ENCODE measurements at regions not wholly inside any gene's neighbourhood (a gene's known extent, or its start where the extent isn't known, plus 50 kb on each side); places are given as distances from the start of the nearest gene placed in this dataset.

DNA sequence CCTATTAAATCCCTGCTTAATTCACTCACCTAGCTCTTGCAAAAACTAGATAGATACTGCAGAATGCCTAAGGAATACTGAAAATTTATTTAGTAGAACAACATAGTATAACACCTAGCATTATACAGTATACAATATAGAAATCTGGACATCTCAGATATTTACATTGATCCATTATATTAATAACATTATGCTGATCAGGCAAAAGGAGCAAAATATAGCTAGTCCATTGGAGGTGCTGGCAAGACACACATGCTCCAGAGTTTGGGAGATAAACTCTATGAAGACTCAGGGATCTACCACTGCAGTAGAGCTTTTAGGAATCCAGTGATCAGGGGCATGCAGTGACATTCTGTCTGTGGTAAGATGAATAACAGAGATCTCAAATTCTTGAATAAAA, 357.6 kb downstream of the TBC1D4 start:
- no peak for DNase-seq

DNA sequence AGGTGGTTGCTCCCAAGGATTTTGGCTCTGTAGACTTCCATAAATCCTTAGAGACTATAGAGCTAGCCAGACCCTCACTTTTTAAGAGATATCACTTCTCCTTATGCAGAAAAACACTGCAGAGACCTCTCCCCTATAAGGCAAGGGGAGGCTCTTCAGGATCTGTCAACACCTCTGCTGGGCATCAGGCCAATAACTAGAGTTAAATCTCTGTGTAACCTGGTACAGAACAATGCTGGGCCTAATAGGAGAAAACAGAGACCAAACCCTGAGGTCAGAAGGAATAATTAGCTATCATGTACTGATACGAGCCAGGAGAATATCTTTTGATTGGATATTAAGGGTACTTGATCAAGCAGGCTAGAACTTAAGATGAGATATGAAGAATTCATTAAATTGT, 358.5 kb downstream of the TBC1D4 start:
- DNase-seq: no peak

DNA sequence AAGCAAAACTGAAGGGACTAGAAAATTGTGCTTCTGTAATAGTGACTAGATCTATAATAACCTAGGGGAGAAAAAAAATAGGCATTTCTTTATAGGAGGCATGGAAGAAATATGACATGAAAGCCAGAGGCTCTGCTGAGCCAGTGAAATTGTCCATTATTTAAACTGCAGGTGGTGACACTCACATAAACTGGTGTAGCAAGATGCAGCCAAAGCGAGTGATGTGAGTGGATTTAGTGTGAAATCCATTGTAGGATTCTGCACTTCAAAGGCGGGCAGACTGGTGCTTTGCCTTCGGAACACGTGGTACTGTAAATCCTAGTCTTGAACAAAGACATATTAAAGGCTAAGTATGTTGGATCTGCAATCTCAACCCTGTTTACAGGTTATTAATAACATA, 361.9 kb downstream of the TBC1D4 start:
- no peak for DNase-seq

DNA sequence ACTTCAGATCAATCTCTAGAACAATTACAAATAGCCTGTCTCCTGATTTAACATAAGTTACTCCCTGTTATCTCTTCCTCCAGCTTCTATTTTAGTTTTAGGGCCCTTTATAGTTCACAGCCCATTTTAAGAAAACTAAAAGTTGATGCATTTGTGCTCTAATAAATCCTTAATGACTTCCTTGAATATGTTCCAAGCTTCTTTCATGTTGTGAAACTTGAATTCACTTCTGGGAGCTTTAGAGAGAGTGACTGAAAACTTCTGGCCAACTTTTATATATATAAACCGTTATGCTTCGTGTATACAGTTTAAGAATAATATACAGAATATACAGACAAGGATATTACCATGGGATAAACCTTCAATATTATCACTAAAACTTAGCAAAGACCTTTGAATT, 366.8 kb downstream of the TBC1D4 start:
- DNase-seq: no peak

DNA sequence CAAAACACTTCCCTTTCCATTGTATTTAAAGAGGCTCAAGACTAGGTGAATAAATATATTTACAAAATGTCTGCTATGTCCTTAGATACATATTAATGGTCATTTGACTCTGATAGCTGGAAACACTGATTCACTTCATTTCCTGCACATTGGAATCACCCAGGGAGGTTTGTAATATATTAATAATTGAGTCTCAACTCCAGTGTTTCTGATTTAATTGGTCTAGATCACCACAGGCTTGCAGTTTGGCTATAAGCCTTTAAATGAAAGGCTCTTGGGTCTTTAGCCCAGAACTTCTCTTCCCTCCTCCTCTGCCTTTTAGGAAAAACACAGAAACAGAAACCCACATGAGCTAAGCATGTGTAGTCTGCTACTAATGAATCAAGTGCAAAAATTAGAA, 378.0 kb downstream of the TBC1D4 start:
- no peak for DNase-seq

DNA sequence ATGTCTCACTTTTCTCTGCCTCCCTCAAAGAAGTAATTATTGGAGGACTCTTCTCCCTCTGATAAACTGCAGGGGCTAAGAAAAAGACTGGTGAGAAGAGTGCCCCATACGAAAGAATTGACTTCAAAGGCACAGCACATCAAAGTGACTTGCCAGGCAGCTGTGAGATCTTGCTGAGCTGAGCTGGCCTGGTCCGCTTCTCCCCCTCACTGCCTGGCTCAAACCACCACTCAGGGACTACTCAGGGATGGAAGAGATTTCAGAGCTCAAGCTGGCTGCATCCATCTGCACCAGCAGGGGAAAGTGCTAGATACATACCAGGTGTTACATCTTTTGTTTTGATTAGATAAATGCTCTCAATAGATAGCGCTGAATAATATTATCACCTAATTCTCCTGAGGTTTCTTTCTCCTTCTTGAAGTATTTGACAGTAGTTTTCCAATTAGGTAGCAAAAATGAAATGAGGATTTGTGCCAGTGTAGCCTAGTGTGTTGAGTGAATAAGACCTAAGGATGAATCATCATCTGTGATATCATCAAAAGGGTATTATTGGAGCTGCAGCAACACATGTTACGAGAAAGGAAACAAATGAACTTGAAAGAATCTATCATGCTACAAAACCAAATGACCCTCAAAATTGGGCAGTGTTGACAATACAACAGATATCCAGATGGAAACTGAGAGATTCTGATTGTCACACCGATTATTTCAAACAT, 379.8 kb downstream of the TBC1D4 start:
- DNase-seq: no peak

DNA sequence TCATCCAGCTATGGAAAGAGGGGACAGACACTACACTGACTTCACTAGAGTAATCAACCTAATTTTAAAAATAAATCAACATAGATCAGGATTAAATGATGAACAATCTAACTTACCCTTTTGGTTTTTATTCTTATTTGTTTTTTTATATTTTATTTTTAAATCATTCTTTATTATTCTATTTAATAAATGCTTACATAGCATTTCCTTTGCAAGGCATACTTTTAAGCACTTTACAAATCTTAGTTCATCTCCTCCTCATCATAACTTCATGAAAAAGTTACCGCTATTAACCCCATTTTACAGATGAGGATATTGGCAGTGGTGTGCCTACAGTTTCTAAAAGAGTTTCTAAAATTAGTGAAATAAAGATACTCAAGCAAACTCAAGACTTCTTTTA, 380.6 kb downstream of the TBC1D4 start:
- DNase-seq: no peak

DNA sequence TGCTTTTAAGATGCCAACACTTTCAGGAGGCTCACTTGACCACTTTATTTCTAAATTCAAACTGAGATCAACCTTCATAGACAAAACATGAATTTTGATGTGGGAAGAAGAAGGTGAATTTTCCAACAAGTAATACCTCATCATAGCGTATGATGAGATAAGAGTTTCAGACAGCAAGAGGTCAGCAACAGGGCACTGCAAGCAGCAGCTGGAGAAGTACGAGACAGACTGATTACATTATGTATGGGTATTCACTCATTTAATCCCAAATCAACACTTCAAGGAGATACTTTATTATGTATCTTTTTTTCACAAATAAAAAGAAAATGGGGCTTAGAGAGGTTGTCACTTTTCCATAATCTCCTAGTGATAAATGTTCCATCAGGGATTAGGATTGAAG, 389.8 kb downstream of the TBC1D4 start:
- DNase-seq: no peak

DNA sequence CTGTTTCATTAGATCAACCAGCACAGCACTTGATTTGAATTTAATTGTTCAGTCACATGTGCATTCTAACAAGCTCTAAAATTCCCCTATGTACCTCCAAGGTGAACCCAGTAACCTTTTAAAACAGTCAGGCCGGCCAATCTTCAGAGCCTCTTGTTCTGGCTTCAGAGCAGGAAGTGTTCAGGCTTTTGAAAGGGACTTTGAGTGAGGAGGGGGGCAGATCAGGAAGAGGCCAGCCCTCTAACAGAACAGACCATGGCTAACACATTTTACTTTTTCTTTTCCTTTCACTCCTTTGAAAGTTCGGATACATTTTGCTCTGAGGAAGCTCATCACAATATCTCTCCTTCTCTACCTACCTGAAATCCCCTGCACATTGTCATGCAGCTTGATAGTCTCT, 390.3 kb downstream of the TBC1D4 start:
- no peak for DNase-seq

DNA sequence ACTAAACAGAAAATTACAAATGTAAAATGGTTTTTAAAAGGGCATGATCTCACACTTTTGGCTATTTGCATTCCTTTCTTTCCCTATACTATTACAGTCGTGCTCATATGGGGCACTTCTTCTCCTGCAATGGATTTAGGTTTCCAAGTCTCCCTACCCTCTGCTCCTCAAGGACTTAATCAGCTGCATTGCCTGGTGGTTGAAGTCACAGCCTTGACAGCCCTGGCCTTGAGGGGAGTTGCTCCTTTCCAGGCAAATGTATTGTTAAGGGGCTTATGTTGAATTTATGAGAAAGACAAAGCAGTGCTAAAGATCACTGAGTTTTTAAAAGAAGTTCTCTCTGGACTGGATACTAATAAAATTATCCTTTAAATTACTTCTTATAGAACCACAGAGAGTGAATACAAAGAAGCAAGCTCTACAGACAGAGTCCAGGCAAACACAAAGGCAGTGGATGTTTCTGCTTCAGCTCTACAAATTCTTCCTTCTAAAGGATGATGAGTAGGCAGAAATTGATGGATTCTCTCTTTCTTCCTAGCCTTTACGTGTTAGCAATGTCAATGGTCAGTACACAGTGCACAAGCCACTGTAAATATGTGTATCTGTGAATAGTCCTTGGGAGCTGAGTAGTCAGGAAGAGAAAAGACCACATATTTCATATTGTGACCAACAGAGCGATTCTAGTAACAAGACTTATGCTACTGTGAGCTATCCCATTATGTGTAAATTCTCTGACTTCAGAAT, 390.9 kb downstream of the TBC1D4 start:
- no peak for DNase-seq

DNA sequence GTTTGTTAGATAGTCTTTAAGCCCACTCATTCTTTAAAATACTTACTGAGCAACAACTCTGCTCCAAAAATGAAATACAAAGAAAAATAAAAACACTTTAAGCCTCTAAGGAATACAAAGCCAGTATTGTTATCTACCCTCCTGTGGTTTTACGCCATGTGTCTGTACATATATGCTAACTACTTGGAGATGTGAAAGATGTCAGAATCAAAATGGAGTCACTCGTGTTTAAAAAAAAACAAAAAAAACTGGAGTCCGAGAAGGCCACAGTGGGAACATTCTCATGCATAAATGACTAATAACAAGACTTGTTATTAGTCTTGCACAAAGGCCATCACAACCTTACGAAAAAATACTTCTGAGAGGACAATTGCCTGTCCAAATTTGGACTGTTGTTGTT, 393.1 kb downstream of the TBC1D4 start:
- no peak for DNase-seq

DNA sequence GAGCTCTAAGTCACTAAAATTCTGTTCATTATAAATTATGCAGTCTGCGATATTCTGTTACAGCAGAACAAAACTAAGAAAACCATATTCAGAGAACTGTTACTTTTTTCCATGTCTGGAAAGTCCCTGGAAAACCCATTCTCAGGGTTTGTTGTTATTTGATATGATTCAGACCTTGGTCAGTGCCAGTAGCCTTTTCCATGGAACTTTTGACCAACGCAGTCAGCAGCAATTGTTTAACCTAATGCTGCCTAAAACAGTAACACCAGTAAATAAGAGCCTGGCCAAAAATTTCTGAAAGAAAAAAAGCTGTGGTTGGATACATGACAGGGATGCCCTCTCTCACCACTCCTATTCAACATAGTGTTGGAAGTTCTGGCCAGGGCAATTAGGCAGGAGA, 402.7 kb downstream of the TBC1D4 start:
- DNase-seq: no peak

DNA sequence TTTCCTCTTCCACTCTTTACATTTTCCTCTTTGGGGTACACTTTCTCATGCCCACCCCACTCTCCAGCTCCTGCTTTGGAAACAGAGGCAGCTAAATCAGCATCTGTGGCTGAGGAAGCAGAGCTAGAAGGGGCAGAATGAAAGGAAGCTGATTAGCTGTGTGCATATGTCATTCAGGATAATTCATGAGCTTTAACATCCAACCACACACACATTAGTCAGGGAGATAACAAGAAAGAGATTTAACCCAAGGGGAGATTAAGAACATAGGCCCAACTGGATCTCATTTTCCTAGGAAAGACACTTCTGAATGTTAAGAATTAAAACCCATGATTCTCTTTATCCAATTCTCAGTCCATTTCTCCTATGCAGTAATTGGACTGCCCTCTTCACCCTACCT, 405.5 kb downstream of the TBC1D4 start:
- no peak for DNase-seq

DNA sequence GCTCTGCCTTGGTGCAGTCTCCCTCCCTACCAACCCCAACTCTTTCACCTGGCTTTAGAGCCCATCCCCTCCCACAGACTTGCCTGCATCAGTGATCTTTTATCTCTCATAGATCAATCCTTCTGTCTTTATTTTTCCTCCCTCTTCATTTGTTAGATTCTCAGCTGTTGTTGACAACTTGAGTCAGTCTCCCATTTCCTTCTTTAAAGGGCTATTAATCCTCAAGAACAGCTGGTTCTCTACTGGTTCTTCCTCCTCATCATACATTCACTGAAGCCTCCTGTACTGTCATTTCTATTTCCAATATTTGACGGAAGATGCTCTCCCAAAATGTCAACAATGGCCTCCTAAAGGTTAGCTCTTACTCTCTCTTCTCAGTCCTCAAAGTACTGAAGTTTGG, 408.2 kb downstream of the TBC1D4 start:
- peak; percentile 63 for DNase-seq

DNA sequence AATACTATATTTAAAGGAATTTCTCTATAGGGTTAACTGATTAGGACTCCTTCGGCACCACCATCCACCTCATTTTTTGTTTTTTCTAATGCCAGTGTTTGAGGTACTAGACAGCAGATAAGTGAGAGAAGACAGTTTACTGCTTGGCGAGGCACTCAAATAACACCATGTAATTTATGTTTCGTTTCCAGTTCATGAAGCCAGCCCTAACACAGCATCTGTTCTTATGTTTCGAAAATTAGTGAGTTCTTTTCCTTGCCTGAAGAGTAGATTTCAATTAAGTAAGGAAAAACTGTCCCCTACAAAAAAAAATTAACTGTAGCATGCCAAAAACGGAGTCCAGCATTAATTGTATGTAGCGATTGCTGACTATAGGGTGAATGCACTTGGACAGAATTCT, 409.1 kb downstream of the TBC1D4 start:
- DNase-seq: no peak

DNA sequence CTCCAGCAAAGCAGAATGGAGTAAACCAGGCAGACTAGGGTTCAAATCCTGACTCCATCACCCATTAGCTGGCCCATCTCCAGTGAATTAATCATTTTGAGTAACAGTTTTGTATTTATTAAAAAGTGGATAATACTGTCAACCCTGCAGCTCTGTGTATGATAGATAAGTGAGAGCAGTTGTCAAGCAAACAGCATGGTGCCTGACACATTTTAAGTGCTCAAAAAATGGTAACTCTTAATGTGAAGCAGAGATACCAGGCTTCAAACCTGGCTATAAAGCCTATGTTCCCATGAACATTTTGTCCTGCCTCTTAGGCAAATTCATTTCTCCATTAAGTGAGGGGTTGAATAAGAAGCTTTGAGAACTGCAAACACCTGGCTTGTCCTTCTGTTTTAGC, 409.6 kb downstream of the TBC1D4 start:
- no peak for DNase-seq

DNA sequence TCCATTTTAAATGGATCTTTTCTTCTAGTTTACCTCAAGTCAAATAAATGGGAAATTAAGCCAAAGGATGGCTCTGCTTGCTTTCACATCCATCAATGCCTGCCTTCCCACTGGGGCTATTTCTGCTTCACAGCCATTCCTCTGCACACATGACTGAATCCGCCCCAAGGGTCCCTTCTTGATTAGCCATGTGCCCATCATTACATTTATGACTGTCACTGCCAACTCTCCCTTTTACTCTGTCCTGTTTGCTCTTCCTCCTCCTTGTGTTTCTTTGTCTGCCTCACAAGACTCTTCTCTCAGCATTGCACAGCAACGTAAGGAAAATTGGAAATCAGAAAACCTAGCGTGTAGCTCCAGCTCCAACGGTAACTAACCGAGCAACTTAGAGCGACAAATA, 410.2 kb downstream of the TBC1D4 start:
- no peak for DNase-seq

DNA sequence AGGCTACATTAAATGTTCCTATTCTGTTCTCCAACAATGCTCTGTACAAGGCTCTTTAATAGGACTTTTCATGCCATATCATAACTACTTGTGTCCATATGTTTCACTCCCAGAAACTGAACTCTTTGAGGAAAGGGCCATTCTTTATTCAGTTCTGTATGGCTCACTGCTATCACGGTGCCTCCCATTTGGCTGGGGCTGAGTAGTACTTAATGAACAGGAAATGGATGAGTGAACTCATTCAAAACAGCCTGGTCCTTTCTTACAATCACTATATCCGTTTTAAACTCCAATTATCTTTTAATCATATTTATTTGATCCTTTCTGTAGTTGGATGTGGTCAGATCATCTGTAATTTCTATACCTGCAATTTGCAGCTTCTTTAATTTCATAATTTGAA, 410.6 kb downstream of the TBC1D4 start:
- no peak for DNase-seq

DNA sequence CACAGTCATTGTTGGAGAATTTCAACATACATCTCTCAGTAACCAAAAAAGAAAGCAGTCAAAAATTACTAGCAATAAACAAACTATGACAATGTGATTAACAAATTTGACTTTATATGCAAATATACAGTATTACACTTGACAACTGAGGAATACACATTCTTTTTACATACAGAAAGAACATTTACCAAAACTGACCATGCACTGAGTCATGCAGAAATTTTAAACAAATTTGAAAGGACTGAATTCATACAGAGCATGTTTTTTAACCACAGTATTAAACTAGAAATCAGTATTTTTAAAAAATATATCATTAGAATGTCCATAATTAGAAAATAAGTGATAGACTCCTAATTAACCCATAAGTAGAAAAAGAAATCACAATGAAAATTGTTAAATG, 420.1 kb downstream of the TBC1D4 start:
- DNase-seq: no peak

DNA sequence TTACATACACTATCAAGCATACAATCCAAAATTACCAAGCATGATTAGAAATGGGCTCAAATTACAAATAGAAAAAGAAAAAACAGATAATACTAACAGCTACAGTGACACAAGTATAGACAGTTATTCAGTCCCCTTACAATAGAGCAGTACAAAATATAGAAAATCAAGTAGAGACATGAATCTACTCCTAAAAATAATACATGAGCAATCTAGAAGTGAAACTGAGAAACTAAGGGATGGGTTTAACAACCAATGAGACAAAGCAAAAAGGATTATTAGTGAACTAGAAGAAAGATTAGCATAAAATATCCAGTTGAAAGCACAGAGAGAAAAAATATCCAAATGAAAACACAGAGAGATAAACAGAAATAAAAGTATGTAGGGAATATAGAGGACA, 426.7 kb downstream of the TBC1D4 start:
- no peak for DNase-seq

DNA sequence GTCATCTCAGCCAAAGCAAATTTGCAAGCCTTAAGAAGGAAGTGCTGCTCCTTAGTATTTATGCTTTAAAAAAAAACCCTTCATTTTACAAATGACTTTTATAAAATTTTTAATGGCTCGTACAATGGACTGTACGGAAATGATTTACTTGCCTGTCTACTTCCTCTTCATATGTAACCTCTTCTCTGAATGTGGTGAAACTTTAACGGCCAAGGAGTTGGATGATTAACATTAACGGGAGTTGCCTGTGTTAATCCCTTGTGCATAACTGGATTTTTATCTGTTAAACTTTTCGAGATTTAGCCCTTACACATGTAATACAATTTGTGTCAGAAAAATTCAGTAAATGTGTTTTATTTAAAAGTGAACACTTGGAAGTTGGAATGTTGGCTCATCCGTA, 429.4 kb downstream of the TBC1D4 start:
- no peak for DNase-seq

DNA sequence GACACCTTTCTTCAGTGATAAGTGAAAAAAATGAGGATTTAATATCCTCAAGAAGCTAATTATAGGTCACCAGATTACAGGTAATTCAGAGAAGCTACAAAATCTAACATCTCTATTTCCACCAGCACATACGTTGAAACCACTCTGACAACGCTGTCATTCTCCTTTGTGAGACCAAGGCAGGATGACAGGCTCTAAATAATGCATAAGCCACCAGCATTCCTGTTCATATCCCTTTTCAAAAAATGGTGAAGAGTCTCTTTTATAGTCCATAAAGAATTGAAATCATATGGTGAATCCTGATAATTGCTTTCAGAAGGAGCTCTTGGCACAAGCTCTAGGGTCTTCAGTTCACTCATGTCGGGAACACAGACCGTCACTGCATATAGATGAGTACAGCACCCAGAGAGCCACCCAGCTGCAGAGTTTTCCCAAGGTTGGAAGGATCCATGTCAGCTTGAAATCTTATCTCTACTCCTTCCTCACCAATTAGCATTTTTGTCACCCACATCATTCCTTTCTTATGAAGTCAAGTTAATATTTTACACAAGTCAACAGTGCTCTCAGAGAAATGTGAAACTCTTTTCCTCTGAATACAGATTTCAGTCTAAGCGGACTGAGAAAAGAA, 431.4 kb downstream of the TBC1D4 start:
- peak; percentile 40 for DNase-seq

DNA sequence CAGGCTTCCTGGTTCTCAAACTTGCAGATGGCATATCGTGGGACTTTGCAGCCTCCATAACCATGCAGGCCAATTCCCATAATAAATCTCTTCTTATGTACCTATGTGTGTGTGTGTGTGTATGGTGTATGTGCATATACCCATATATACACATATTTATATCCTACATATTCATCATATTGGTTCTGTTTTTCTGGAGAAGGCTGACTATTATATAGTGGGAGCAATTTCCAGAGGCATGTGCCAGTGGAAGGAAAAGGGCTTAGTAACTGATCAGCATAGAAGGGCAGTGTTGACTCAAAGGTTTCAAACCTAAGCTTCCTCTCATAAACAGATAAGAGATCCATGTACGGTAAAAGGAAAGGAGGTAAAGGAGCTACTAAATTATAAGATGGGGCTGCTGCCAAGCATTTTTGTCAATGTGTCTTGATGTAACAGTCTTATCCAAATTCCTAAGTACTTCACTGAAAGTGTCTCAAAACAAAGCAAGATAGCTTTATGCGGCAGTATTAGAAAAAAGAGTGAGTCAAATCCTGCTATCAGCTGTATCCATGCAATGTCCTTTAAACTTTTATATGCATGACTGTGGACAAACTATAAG, 432.1 kb downstream of the TBC1D4 start:
- DNase-seq: no peak

Data from tongue (tissue), 1 donor.